Astrocyte of the hippocampus (primary cell): ENCODE measurements at regions not wholly inside any gene's neighbourhood (a gene's known extent, or its start where the extent isn't known, plus 50 kb on each side); places are given as distances from the start of the nearest gene placed in this dataset.
"Not testable (repeated sequence)": the region's sequence is repeated elsewhere in the genome, so short reads cannot be mapped to it uniquely, and the experiment has no call there.

Experiments
- DNase-seq: peaks from one replicate; pipeline ENCODE4 v3.0.0; 2011; ENCODE audit warnings: low read depth, low spot score

GRCh38 chr4:29704059-29704458, 1016.1 kb upstream of the PCDH7 start:
- no peak for DNase-seq

GRCh38 chr4:29708473-29708872, 1011.7 kb upstream of the PCDH7 start:
- no peak for DNase-seq

GRCh38 chr4:29710519-29710918, 1009.6 kb upstream of the PCDH7 start:
- DNase-seq, result no peak

GRCh38 chr4:29711226-29711625, 1008.9 kb upstream of the PCDH7 start:
- DNase-seq, result no peak

GRCh38 chr4:29717287-29718057, 1002.7 kb upstream of the PCDH7 start:
- no peak for DNase-seq

GRCh38 chr4:29718136-29718535, 1002.0 kb upstream of the PCDH7 start:
- DNase-seq, result no peak

- no peak for DNase-seq
These were observed 997.9 kb upstream of the PCDH7 start for GRCh38 chr4:29722253-29722652.

- no peak for DNase-seq
These were observed 993.2 kb upstream of the PCDH7 start for GRCh38 chr4:29726938-29727337.

- no peak for DNase-seq
These were observed 985.6 kb upstream of the PCDH7 start for GRCh38 chr4:29734343-29735213.

- DNase-seq, result no peak
These were observed 963.2 kb upstream of the PCDH7 start for GRCh38 chr4:29756966-29757365.

GRCh38 chr4:29762151-29762550, 958.0 kb upstream of the PCDH7 start:
- no peak for DNase-seq

GRCh38 chr4:29770627-29771026, 949.5 kb upstream of the PCDH7 start:
- peak; percentile 0 for DNase-seq

- DNase-seq, result not testable (repeated sequence)
These were observed 932.0 kb upstream of the PCDH7 start for GRCh38 chr4:29788123-29788522.

GRCh38 chr4:29805245-29805644, 914.9 kb upstream of the PCDH7 start:
- DNase-seq, result no peak

GRCh38 chr4:29805916-29806480, 914.2 kb upstream of the PCDH7 start:
- DNase-seq, result no peak

GRCh38 chr4:29817961-29818360, 902.2 kb upstream of the PCDH7 start:
- no peak for DNase-seq

GRCh38 chr4:29829067-29829466, 891.1 kb upstream of the PCDH7 start:
- DNase-seq, result no peak

- DNase-seq, result no peak
These were observed 867.6 kb upstream of the PCDH7 start for GRCh38 chr4:29852537-29852936.

- no peak for DNase-seq
These were observed 866.3 kb upstream of the PCDH7 start for GRCh38 chr4:29853833-29854232.

- DNase-seq, result no peak
These were observed 858.9 kb upstream of the PCDH7 start for GRCh38 chr4:29861307-29861706.

GRCh38 chr4:29867412-29867811, 852.8 kb upstream of the PCDH7 start:
- DNase-seq, result no peak

- no peak for DNase-seq
These were observed 819.8 kb upstream of the PCDH7 start for GRCh38 chr4:29900336-29900735.

- DNase-seq, result no peak
These were observed 811.9 kb upstream of the PCDH7 start for GRCh38 chr4:29908276-29908675.
